ENCODE measurements at regions not wholly inside any gene's neighbourhood (a gene's known extent, or its start where the extent isn't known, plus 50 kb on each side); places are given as distances from the start of the nearest gene placed in this dataset.

DNA sequence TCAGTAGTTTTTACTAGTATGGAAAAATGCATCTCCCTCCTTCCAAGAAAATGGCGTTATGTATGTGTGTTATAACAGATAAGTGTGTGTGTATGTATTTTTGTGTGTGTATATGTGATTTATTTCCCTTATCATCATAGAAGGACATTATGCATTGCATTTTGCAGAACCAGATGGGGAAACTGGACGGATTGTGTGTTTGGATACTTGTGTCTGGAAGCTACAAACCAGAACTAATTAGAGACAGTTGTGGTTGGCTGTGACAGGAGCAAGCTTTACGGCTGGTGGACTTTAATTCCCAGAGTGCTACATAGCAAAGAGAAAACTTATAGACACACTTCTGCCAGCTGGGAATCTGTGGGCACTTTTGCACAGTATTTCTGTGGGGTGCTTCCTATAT, 162.5 kb downstream of the RWDD3 start:
- no peak overlapping the region for H3K4me3 ChIP-seq
- no peak overlapping the region for H3K27ac ChIP-seq
- TF ChIP-seq, protein P1, sequence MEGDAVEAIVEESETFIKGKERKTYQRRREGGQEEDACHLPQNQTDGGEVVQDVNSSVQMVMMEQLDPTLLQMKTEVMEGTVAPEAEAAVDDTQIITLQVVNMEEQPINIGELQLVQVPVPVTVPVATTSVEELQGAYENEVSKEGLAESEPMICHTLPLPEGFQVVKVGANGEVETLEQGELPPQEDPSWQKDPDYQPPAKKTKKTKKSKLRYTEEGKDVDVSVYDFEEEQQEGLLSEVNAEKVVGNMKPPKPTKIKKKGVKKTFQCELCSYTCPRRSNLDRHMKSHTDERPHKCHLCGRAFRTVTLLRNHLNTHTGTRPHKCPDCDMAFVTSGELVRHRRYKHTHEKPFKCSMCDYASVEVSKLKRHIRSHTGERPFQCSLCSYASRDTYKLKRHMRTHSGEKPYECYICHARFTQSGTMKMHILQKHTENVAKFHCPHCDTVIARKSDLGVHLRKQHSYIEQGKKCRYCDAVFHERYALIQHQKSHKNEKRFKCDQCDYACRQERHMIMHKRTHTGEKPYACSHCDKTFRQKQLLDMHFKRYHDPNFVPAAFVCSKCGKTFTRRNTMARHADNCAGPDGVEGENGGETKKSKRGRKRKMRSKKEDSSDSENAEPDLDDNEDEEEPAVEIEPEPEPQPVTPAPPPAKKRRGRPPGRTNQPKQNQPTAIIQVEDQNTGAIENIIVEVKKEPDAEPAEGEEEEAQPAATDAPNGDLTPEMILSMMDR (IDR thresholded peaks at IDR 0.05): no peak
- no peak for DNase-seq (ENCODE audit: low spot score)

DNA sequence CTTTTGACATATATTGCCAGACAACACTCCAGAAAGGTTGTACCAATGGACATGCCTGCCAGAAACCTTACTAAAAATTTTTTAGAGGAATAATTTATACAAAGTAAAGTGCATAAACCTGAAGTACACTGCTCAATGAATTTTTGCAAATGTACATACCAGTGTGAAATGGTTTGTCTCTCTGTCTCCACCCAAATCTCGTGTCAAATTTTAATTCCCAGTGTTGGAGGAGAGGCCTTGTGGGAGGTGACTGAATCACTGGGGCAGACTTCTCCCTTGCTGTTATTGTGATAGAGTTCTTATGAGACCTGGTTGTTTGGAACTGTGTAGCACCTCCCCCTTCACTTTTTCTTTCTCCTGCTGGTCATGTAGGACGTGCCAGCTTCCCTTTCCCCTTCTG, 168.8 kb downstream of the RWDD3 start:
- H3K4me3 ChIP-seq: no peak overlapping the region
- no peak for DNase-seq (ENCODE audit: low spot score)
- TF ChIP-seq, protein P1 (IDR thresholded peaks at IDR 0.05): no peak
- no peak overlapping the region for H3K27ac ChIP-seq

DNA sequence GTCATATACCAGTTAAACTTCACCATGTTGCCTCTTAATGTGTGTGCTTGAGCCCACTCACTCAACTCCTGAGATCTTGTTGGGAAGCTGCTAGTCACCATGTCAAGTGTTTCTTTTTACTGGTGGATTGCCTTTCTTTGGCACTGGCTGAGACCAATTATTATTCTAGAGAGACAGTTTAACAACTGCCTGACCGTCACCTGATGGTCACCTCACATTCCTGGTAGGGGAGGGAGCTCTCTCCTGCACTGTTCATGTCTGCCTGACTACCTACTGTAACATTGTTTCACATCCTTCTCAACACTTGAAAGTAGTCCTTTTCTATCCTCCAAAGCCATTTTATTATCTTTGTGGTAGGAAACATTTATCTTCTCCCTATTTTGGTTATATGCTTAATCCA, 172.3 kb downstream of the RWDD3 start:
- TF ChIP-seq, protein P1 (IDR thresholded peaks at IDR 0.05): no peak
- DNase-seq (ENCODE audit: low spot score): no peak
- Histone ChIP-seq H3K27ac (no peak overlapping the region), H3K4me3 (no peak overlapping the region)

DNA sequence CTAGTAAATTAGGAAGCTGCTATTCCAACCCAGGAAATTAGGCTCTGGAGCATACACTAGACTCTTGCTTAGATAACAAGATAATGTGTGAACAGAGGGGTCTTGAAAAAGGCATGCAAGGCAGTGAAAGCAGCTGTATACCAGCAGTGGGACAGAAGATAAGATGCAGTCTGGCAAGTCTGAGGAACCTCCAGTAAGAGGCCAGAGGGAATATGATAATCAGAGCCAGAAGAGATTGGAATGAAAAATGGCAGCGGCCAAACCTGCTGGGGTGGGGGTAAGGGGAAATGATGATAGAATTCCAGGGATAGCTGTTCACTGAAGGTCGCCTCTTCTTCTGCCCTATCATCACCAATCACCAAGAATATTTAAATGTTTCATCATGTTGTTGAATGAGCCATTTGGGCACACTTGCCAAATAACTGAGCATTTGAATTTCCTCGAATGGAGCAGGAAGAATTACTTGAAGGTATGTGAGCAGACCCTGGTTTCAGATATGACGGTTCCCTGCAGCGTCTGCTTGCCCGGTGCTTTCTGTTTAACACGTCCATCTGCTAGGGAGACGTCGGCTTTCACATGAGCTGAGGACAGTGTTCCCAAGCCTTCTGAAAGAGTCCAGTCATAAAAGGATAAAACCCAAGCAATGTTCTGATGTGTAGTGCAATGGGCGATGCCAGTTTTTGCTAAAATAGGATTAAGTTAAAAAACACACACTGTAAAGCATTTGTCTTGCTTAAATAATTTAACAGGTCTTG, 173.3 kb downstream of the RWDD3 start:
- Histone ChIP-seq H3K27ac (no peak overlapping the region), H3K4me3 (no peak overlapping the region)
- TF ChIP-seq, protein P1 (IDR thresholded peaks at IDR 0.05): no peak
- DNase-seq (ENCODE audit: low spot score): no peak

DNA sequence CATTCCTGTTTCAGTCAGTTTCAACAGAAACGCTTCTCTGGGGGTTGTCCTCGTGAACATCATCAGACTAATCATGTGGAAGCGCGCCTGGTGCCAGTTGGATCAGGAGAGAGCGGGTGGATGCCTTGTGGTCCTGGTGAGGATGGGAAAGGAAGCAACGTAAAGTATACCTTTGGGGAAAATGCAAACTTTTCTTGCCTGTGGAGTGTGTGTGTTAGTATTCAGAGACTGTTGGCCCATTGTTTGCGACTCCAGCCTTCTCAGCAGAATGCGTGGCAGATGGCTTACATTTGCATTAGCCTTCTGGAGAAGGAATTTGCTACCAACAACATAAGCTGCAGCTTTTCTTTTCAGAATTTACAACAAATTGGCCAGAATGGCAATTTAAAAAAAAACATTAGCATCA, 173.9 kb downstream of the RWDD3 start:
- DNase-seq (ENCODE audit: low spot score): no peak
- Histone ChIP-seq H3K27ac (no peak overlapping the region), H3K4me3 (no peak overlapping the region)
- TF ChIP-seq, protein P1 (IDR thresholded peaks at IDR 0.05): no peak

DNA sequence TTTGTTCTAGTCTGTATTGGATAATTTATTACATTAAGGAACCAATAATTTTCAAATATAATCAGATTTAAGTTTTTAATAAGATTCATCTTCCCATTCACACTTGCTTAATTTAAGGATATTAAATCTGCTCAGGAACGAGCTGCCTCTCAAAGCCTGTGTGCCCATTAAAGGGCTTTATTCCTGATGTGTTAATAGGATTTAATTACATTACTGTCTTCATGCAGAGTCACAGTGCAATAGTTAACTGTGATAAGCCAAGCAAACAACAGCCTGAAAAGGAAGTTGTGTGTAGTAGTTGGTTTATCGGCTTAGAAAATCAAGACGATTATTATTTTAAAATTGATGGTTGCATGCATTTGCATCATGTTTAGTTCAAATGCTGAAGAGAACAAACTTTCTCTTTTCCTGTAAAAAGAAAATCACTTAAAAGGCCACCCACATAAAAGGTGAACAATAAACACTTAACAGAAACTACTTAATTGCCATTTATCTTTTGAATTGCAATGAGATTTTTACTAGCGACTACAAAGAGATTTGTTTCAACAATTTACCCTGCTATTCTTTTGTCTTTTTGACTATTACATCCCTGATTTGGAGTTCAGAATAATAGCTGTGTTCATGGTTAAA, 174.6 kb downstream of the RWDD3 start:
- no peak overlapping the region for H3K27ac ChIP-seq
- DNase-seq (ENCODE audit: low spot score): no peak
- H3K4me3 ChIP-seq: no peak overlapping the region
- TF ChIP-seq, protein P1 (IDR thresholded peaks at IDR 0.05): no peak

DNA sequence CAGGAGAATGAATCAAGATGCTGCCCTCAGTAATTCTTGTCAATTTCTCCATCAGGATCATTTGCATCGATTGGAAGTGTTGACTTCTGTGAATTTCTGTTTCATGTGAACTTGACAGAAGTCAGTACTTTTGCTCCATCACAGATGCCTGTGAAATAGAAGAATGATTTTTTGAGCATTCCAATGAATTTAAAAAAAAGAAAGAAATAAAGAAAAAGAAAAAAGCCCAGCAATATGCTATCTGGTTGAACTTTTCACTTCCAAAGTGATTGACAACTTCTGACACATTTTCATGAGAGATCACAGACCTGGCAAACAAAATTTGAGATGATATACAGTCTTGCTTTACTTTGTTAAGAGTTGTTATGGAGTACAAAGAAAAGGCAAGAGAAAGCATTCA, 175.3 kb downstream of the RWDD3 start:
- DNase-seq (ENCODE audit: low spot score): no peak
- TF ChIP-seq, protein P1 (IDR thresholded peaks at IDR 0.05): no peak
- H3K27ac ChIP-seq: no peak overlapping the region
- no peak overlapping the region for H3K4me3 ChIP-seq
